ENCODE measurements at regions not wholly inside any gene's neighbourhood (a gene's known extent, or its start where the extent isn't known, plus 50 kb on each side); places are given as distances from the start of the nearest gene placed in this dataset.
A peak's percentile ranks its signal among the peaks of the same experiment; 100 is the strongest.

DNA sequence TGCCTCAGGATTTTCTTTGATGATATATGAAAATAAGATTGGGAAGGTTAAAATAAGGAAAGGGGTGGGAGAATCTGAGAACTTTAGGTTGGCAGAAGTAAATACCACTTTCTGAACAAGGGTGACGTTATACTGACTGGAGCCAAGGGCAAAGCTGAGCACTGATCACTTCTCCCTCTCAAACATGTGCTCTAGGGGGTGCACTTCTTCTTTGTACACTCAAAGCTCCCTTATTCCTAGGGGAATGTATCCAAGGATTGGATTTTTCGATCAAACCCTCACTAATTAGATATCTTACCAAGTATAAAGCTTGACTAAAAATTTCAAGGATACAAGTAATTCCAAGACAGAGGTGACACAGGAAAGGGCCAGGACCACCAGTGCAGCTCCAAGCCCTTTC lies 243.9 kb upstream of the UMPS start:
- H3K27ac ChIP-seq: no peak overlapping the region
- no peaks in the 10 kb centered on the region for H3K4me1 ChIP-seq
- TF ChIP-seq CTCF (IDR thresholded peaks at IDR 0.05): no peak
- DNase-seq (ENCODE audit: low spot score): no peak
- no peak overlapping the region for H3K4me3 ChIP-seq
- H3K9me3 ChIP-seq: no peaks in the 10 kb centered on the region
- no peaks in the 10 kb centered on the region for H3K27me3 ChIP-seq
- no peaks in the 10 kb centered on the region for H3K36me3 ChIP-seq

DNA sequence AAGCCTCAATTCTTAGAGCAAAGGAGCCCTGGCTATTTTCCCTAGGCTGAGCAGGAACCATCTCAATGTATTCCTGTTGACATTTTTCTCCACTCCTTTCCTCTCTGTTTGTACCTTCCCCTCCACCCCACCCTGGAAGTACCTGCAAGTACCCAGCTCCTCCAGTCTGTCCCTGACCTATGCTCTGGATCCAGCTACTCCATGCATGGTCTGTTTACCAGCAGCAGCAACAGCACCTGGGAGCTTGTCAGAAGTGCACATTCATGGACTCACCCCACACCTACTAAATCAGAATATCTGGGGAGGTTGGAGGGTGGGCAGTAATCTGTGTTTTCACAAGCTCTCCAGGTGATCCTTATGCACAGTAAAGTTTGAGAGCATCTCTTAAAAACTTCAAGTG lies 240.7 kb upstream of the UMPS start:
- H3K4me3 ChIP-seq: no peak overlapping the region
- H3K27ac ChIP-seq: no peak overlapping the region
- DNase-seq (ENCODE audit: low spot score): no peak
- TF ChIP-seq CTCF (IDR thresholded peaks at IDR 0.05): no peak
- H3K27me3 ChIP-seq: no peaks in the 10 kb centered on the region
- no peaks in the 10 kb centered on the region for H3K4me1 ChIP-seq
- no peaks in the 10 kb centered on the region for H3K9me3 ChIP-seq
- H3K36me3 ChIP-seq: no peaks in the 10 kb centered on the region

GRCh38 chr3:124491098-124491497 lies 239.2 kb upstream of the UMPS start:
- H3K27me3 ChIP-seq: no peaks in the 10 kb centered on the region
- no peak overlapping the region for H3K4me3 ChIP-seq
- H3K36me3 ChIP-seq: no peaks in the 10 kb centered on the region
- no peak for TF ChIP-seq CTCF (IDR thresholded peaks at IDR 0.05)
- no peak overlapping the region for H3K27ac ChIP-seq
- no peaks in the 10 kb centered on the region for H3K9me3 ChIP-seq
- DNase-seq (ENCODE audit: low spot score): no peak
- no peaks in the 10 kb centered on the region for H3K4me1 ChIP-seq

DNA sequence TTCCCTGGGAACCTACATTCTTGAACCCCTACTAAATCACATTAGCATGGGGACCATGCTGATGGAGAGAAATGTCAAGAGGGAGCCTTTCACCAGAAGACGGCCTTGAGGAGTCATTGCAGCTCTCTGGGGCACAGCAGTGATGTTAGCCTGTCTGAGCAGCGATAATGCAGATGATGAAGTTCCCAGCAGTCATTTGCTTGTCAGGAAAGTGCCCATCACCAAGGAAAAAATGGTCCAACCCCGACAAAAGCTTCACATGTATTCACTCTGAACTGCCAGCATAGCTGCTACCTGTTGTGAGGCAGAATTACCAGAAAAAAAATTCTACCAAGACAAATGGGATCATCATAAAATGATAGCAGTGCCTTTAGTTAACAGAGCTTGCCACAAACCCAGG lies 238.4 kb upstream of the UMPS start:
- TF ChIP-seq CTCF (IDR thresholded peaks at IDR 0.05): no peak
- no peak overlapping the region for H3K27ac ChIP-seq
- H3K4me1 ChIP-seq: no peaks in the 10 kb centered on the region
- H3K4me3 ChIP-seq: no peak overlapping the region
- DNase-seq (ENCODE audit: low spot score): no peak
- no peaks in the 10 kb centered on the region for H3K36me3 ChIP-seq
- H3K27me3 ChIP-seq: no peaks in the 10 kb centered on the region
- H3K9me3 ChIP-seq: no peaks in the 10 kb centered on the region

DNA sequence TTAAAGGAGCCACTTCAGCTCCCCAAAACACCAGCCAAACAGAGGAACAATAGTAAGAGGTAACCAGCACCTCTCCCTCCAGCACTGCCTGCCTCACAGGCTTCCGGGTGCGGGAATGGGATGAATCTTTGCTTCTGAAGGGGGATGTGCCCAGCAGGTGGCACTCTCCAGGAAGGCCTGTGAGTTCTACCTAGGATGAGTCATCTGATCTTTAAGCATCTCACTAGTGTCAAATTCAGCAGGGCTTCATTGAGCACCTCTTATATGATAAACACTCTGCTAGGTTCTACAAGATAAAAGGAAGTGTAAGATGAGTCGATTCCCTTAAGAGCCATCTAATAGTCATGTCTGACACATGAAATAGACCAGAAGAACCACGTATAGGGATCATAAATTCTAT lies 237.4 kb upstream of the UMPS start:
- DNase-seq (ENCODE audit: low spot score): no peak
- peaks cover under 1% of the 10 kb centered on the region for H3K36me3 ChIP-seq

More for the DNA sequence above, 237.4 kb upstream of the UMPS start:
- Histone ChIP-seq H3K4me3 (no peak overlapping the region), H3K4me1 (no peaks in the 10 kb centered on the region), H3K27me3 (no peaks in the 10 kb centered on the region), H3K9me3 (no peaks in the 10 kb centered on the region), H3K27ac (no peak overlapping the region)
- peak in 1 of 2 donors; percentile 54 for TF ChIP-seq CTCF (IDR thresholded peaks at IDR 0.05)

Data from right atrium auricular region (tissue), 2 donors.